ENCODE measurements at regions not wholly inside any gene's neighbourhood (a gene's known extent, or its start where the extent isn't known, plus 50 kb on each side); places are given as distances from the start of the nearest gene placed in this dataset.

GRCh38 chr19:31559494-31559893 is 210.3 kb upstream of the TSHZ3 start:
- no peak for DNase-seq (ENCODE audit: low spot score)
- intact Hi-C loops (cut with DNase I) = loop anchor here (10.0 kb wide), 1 partner anchor 875 kb away; no protein-coding TSS in a partner anchor
- WGBS = 100% methylated on average over 3 of the region's 3 CpGs
- H3K9me3 ChIP-seq = no peaks in the 10 kb centered on the region
- peaks cover 2% of the 10 kb centered on the region for H3K4me1 ChIP-seq (replicated peaks)
- H3K36me3 ChIP-seq = no peaks in the 10 kb centered on the region
- no peak overlapping the region for H3K4me3 ChIP-seq
- H3K27me3 ChIP-seq (replicated peaks; ENCODE audit: insufficient read depth) = no peaks in the 10 kb centered on the region
- no peak overlapping the region for H3K27ac ChIP-seq
- TF ChIP-seq CTCF (IDR thresholded peaks at IDR 0.05) = no peak
- TF ChIP-seq POLR2A (IDR thresholded peaks at IDR 0.05) = no peak
- no peak for TF ChIP-seq POLR2AphosphoS5 (IDR thresholded peaks at IDR 0.05)

GRCh38 chr19:31560086-31561060 is 211.1 kb upstream of the TSHZ3 start:
- intact Hi-C loops (cut with DNase I) = no loop called here
- H3K9me3 ChIP-seq = no peaks in the 10 kb centered on the region
- H3K4me3 ChIP-seq = no peak overlapping the region
- H3K27ac ChIP-seq = no peak overlapping the region
- no peak for TF ChIP-seq POLR2AphosphoS5 (IDR thresholded peaks at IDR 0.05)
- no peak for TF ChIP-seq CTCF (IDR thresholded peaks at IDR 0.05)
- no peak for TF ChIP-seq POLR2A (IDR thresholded peaks at IDR 0.05)
- peaks cover under 1% of the 10 kb centered on the region for H3K4me1 ChIP-seq (replicated peaks)
- H3K27me3 ChIP-seq (replicated peaks; ENCODE audit: insufficient read depth) = no peaks in the 10 kb centered on the region
- DNase-seq (ENCODE audit: low spot score) = no peak
- WGBS = 84% methylated on average over 17 of the region's 22 CpGs
- no peaks in the 10 kb centered on the region for H3K36me3 ChIP-seq

DNA sequence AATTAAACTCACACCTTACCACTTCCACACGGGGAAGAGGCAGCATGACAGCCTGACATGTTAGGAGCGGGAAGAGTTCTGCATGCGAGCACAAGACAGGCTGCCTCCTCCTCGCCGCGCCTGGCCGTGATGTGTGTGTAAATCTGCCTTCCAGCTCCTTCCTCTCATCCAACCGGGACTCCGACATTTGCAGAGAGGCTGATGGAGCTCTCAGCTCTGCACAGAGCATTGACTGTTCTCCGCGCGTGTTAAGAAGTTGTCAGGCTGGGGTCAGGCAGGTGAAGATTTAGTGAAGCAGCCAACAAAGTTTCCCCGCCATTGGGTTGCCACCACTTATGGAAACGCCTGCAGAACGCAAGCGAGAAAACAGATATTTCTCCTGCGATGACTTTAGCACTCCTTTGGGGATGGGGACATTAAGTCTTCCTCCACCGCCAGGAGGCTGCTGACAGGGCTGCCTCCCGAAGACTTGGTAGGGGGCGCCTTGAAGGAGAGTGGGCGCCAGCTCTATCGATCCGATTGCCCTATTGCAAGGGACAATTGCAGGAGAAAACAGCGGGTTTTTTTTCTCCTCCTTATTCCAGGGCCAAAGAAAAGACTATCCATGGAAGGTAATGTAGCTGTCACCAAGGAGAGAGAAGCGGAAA is 213.9 kb upstream of the TSHZ3 start:
- H3K9me3 ChIP-seq = no peaks in the 10 kb centered on the region
- intact Hi-C loops (cut with DNase I) = no loop called here
- no peak for DNase-seq (ENCODE audit: low spot score)
- 95% methylated on average over 25 of the region's 25 CpGs for WGBS
- TF ChIP-seq CTCF (IDR thresholded peaks at IDR 0.05) = no peak
- no peak for TF ChIP-seq POLR2A (IDR thresholded peaks at IDR 0.05)
- no peak for TF ChIP-seq POLR2AphosphoS5 (IDR thresholded peaks at IDR 0.05)
- H3K4me1 ChIP-seq (replicated peaks) = no peaks in the 10 kb centered on the region
- no peaks in the 10 kb centered on the region for H3K27me3 ChIP-seq (replicated peaks; ENCODE audit: insufficient read depth)
- no peaks in the 10 kb centered on the region for H3K36me3 ChIP-seq
- H3K4me3 ChIP-seq = no peak overlapping the region
- H3K27ac ChIP-seq = no peak overlapping the region

GRCh38 chr19:31567776-31568175 is 218.5 kb upstream of the TSHZ3 start:
- intact Hi-C loops (cut with DNase I) = no loop called here
- H3K4me1 ChIP-seq (replicated peaks) = no peaks in the 10 kb centered on the region
- no peak overlapping the region for H3K27ac ChIP-seq
- no peaks in the 10 kb centered on the region for H3K36me3 ChIP-seq
- no peaks in the 10 kb centered on the region for H3K9me3 ChIP-seq
- 94% methylated on average over 11 of the region's 11 CpGs for WGBS
- no peak overlapping the region for H3K4me3 ChIP-seq
- H3K27me3 ChIP-seq (replicated peaks; ENCODE audit: insufficient read depth) = no peaks in the 10 kb centered on the region
- no peak for TF ChIP-seq POLR2A (IDR thresholded peaks at IDR 0.05)
- TF ChIP-seq CTCF (IDR thresholded peaks at IDR 0.05) = no peak
- no peak for TF ChIP-seq POLR2AphosphoS5 (IDR thresholded peaks at IDR 0.05)
- no peak for DNase-seq (ENCODE audit: low spot score)
